Stimulated activated CD8-positive, alpha-beta memory T cell treated with anti-CD3 and anti-CD28 coated beads, Interleukin-7, amount 100 ng/mL, for 1 hour (primary cell): ENCODE measurements at regions not wholly inside any gene's neighbourhood (a gene's known extent, or its start where the extent isn't known, plus 50 kb on each side); places are given as distances from the start of the nearest gene placed in this dataset.

Experiments
- DNase-seq, 2 donors: peaks; one replicate each; pipeline ENCODE4 v3.0.0-alpha.2; 2020; ENCODE audit warnings: low read depth in 2 of 2

GRCh38 chr3:181764544-181764943 lies 52.8 kb downstream of the SOX2 start:
- no peak for DNase-seq

- DNase-seq = no peak
These were observed 58.6 kb downstream of the SOX2 start for GRCh38 chr3:181770296-181770695.

- no peak for DNase-seq
These were observed 59.4 kb downstream of the SOX2 start for GRCh38 chr3:181771120-181771519.

GRCh38 chr3:181772166-181772565 lies 60.4 kb downstream of the SOX2 start:
- no peak for DNase-seq

GRCh38 chr3:181773921-181774320 lies 62.2 kb downstream of the SOX2 start:
- DNase-seq = no peak

GRCh38 chr3:181782306-181782954 lies 70.7 kb downstream of the SOX2 start:
- no peak for DNase-seq

GRCh38 chr3:181790561-181790960 lies 78.8 kb downstream of the SOX2 start:
- no peak for DNase-seq

GRCh38 chr3:181791056-181791955 lies 79.6 kb downstream of the SOX2 start:
- DNase-seq = no peak

GRCh38 chr3:181793006-181793405 lies 81.3 kb downstream of the SOX2 start:
- DNase-seq = no peak

- no peak for DNase-seq
These were observed 82.5 kb downstream of the SOX2 start for GRCh38 chr3:181794011-181794790.

- DNase-seq = no peak
These were observed 84.9 kb downstream of the SOX2 start for GRCh38 chr3:181796641-181797040.

GRCh38 chr3:181797431-181797830 lies 85.7 kb downstream of the SOX2 start:
- DNase-seq = no peak

- no peak for DNase-seq
These were observed 94.0 kb downstream of the SOX2 start for GRCh38 chr3:181805703-181806102.

- DNase-seq = no peak
These were observed 96.3 kb downstream of the SOX2 start for GRCh38 chr3:181808053-181808452.

- no peak for DNase-seq
These were observed 112.0 kb downstream of the SOX2 start for GRCh38 chr3:181823716-181824115.

- no peak for DNase-seq
These were observed 113.2 kb downstream of the SOX2 start for GRCh38 chr3:181824961-181825360.

- DNase-seq = no peak
These were observed 127.6 kb downstream of the SOX2 start for GRCh38 chr3:181839039-181839915.

GRCh38 chr3:181839916-181840297 lies 128.2 kb downstream of the SOX2 start:
- no peak for DNase-seq

- no peak for DNase-seq
These were observed 132.5 kb downstream of the SOX2 start for GRCh38 chr3:181844211-181844610.

GRCh38 chr3:181847276-181847675 lies 135.6 kb downstream of the SOX2 start:
- no peak for DNase-seq

- DNase-seq = no peak
These were observed 139.3 kb downstream of the SOX2 start for GRCh38 chr3:181851063-181851462.
